K562 (cell line): ENCODE measurements at regions not wholly inside any gene's neighbourhood (a gene's known extent, or its start where the extent isn't known, plus 50 kb on each side); places are given as distances from the start of the nearest gene placed in this dataset.
A peak's percentile ranks its signal among the peaks of the same experiment; 100 is the strongest.

Experiments
- ATAC-seq: fragments of 200-7000 bp; cut with Tn5 transposase; 3 replicates; pipeline ENCODE4 v1.9.1; 2020; ENCODE audit warnings: moderate library complexity
- BruUV-seq: library from RNA; stranded (reverse); fragments of 400-500 nt; replicated peaks from 2 replicates; lab custom pipeline; 2021; lab: Mats Ljungman, UMichigan
- CTCF ChIA-PET: fragments of 300-600 bp; formaldehyde crosslinking; extraction: SDS; loops from one replicate; lab custom pipeline; 2021; ENCODE audit warnings: low intra/inter-chr PET ratio; lab: Yijun Ruan, JAX
- POLR2A ChIA-PET: fragments of 300-600, 350-650 bp; sonication (Branson Sonifier 250); formaldehyde crosslinking; extraction: SDS; loops from one replicate; lab custom pipeline; 2021; ENCODE audit warnings: antibody characterized with exemption, inconsistent platforms; lab: Yijun Ruan, JAX
- DNase-seq, 4 experiments: peaks; one replicate each; pipeline versions ENCODE4 v3.0.0 to v3.0.0-alpha.2; 2011 to 2018; ENCODE audit warnings: low spot score in 3 of 4, mixed read lengths in 3 of 4; ENCODE audit errors: extremely low read depth in 1 of 4
- FAIRE-seq: peaks from 2 replicates; lab custom pipeline; 2011; peaks lifted over from hg19 to GRCh38; lab: Jason Lieb, UNC
- H2AFZ ChIP-seq: 2 replicates; pipeline ENCODE4 v1.6.0; 2011; ENCODE audit warnings: low read depth, low read length, control low read depth, inconsistent platforms
- H3K27ac ChIP-seq: fragments of 200-600 bp; 3 replicates; pipeline ENCODE4 v1.8.0; 2011; ENCODE audit warnings: low read depth, mild to moderate bottlenecking, control low read depth, inconsistent platforms, low read length, moderate library complexity, mixed read lengths; ENCODE audit errors: extremely low read depth
- H3K27me3 ChIP-seq, 2 experiments: fragments of 300-600 bp in 1 of 2; 2 replicates in 1 of 2; 3 replicates in 1 of 2; pipeline versions ENCODE4 v1.6.0 to v1.8.0; 2011; ENCODE audit warnings: inconsistent platforms in 2 of 2, low read length in 2 of 2, mild to moderate bottlenecking in 1 of 2, mixed read lengths in 1 of 2, moderate library complexity in 1 of 2; ENCODE audit not compliant: control insufficient read depth in 2 of 2, insufficient read depth in 2 of 2
- H3K36me3 ChIP-seq: fragments of 300-600 bp; 3 replicates; pipeline ENCODE4 v1.8.0; 2011; ENCODE audit warnings: mild to moderate bottlenecking, low read length, inconsistent platforms; ENCODE audit not compliant: control insufficient read depth, insufficient read depth
- H3K4me1 ChIP-seq, 2 experiments: fragments of 200-600 bp in 1 of 2; replicated peaks in 1 of 2; 2 replicates in 1 of 2; 3 replicates in 1 of 2; pipeline versions ENCODE4 v1.5.1 to v1.8.0; 2011; ENCODE audit warnings: inconsistent platforms in 2 of 2, low read length in 2 of 2, mild to moderate bottlenecking in 1 of 2, mixed read lengths in 1 of 2, moderate library complexity in 1 of 2; ENCODE audit not compliant: control insufficient read depth in 2 of 2, insufficient read depth in 2 of 2
- H3K4me2 ChIP-seq: 2 replicates; pipeline ENCODE4 v1.6.1; 2011; ENCODE audit warnings: low read length, control low read depth, inconsistent platforms, mixed read lengths; ENCODE audit not compliant: insufficient read depth
- H3K4me3 ChIP-seq: fragments of 200-600 bp; sonication (generic), shearing (Covaris generic); 2 replicates; pipeline ENCODE4 v1.5.1; 2016; ENCODE audit warnings: control low read depth, inconsistent platforms
- H3K79me2 ChIP-seq: fragments of 200-600 bp; 3 replicates; pipeline ENCODE4 v1.8.0; 2011; ENCODE audit warnings: low read length, inconsistent platforms; ENCODE audit not compliant: control insufficient read depth, insufficient read depth
- H3K9ac ChIP-seq, 2 experiments: 2 replicates each; pipeline versions ENCODE4 v1.6.0 to v1.6.1; 2011; ENCODE audit warnings: low read depth in 2 of 2, low read length in 2 of 2, control low read depth in 1 of 2, inconsistent platforms in 1 of 2, mild to moderate bottlenecking in 1 of 2, mixed read lengths in 1 of 2; ENCODE audit not compliant: insufficient read depth in 1 of 2
- H3K9me1 ChIP-seq: one replicate; pipeline ENCODE4 v1.6.0; 2011; ENCODE audit warnings: inconsistent platforms, mild to moderate bottlenecking, low read length, moderate library complexity; ENCODE audit not compliant: control insufficient read depth, insufficient read depth
- H3K9me3 ChIP-seq: replicated peaks from 2 replicates; pipeline ENCODE4 v1.5.1; 2011; ENCODE audit warnings: low read depth, low read length, inconsistent platforms; ENCODE audit not compliant: control insufficient read depth, insufficient read depth
- H4K20me1 ChIP-seq: replicated peaks from 2 replicates; pipeline ENCODE4 v1.6.1; 2011; ENCODE audit warnings: low read length, inconsistent platforms, mixed read lengths; ENCODE audit not compliant: control insufficient read depth, insufficient read depth
- EHMT2 ChIP-seq: fragments of 450-650 bp; IDR thresholded peaks from 2 replicates; pipeline ENCODE4 v1.6.1; 2018; ENCODE audit warnings: antibody characterized with exemption
- MCM3 ChIP-seq: fragments of 450-650 bp; IDR thresholded peaks from 2 replicates; pipeline ENCODE4 v1.6.1; 2016
- MEF2D ChIP-seq: conservative IDR thresholded peaks from 2 replicates; pipeline ENCODE4 v1.6.1; 2016; ENCODE audit warnings: low read depth, missing genetic modification characterization, missing compliant biosample characterization
- RBM15 ChIP-seq: fragments of 200-400 bp; formaldehyde crosslinking; IDR thresholded peaks from 2 replicates; pipeline ENCODE4 v1.6.1; 2018; ENCODE audit warnings: mild to moderate bottlenecking, low read length, moderate library complexity; ENCODE audit not compliant: insufficient read depth
- SMARCB1 ChIP-seq: IDR thresholded peaks from 2 replicates; pipeline ENCODE4 v1.6.1; 2011; ENCODE audit warnings: improper control_type of control experiment, low read depth; ENCODE audit not compliant: insufficient read length
- TEAD2 ChIP-seq: fragments of 450-650 bp; IDR thresholded peaks from 2 replicates; pipeline ENCODE4 v1.6.1; 2016; ENCODE audit warnings: missing genetic modification characterization, control low read depth, missing compliant biosample characterization
- WGBS: fragments of 100-300 bp; shearing (Covaris generic); methylation state at CpG from one replicate; pipeline ENCODE4 v1.1.6; 2016; ENCODE audit warnings: low coverage, mixed read lengths; ENCODE audit not compliant: insufficient coverage; ENCODE audit errors: missing lambda C conversion rate; 5-methylcytosine and 5-hydroxymethylcytosine counted together
- in situ Hi-C: fragments of 300-500 bp; cut with MboI; formaldehyde crosslinking; loops from 4 replicates; pipeline ENCODE4 v1.15.0; 2018; ENCODE audit warnings: inconsistent platforms, mixed read lengths
- intact Hi-C: fragments of 100-400 bp; cut with micrococcal nuclease; formaldehyde crosslinking; loops from 2 replicates; pipeline ENCODE4 v1.14.2; 2022

DNA sequence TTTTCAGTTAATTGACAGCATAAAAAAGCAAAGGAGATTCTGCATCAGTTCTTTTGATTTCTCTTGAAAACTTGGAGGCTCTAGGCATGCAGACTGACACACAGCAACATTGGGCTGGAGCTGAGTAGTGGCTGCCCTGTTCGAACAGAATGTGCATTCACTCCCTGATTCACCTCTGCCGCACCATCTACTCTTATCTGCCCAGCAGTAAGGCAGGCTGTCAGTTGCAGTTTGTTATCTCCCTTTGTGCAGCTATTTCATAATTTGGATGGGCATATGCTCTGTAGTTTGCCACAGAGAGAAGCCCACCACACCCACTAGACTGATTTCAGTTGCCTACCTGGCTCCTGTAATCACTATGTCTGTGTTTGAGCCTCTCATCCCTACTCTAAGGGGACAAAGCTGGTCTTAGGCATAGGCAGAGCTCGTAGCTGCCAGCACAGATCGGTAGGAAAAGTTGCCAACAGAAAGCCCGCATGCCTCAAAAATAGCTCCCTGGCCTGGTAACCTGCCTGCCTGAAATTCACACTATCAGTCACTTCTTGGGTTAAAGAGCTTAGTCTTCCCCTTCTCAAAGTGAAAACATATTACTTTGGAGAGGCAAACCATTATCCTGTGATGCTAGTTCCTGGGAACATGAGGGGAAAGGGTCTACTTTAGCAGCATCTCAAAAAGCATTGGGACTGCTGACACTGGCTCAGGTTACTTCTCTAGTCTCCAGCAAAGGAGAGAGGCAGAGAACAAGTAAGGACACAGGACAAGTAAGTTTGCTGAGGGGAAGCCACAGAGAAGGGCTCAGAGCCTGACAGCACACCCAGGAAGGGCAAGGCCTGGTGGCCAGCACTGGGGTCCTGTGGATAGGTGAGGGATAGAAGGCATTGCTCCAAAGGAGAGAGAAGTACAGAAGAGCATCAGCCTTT lies 75.9 kb upstream of the TMEM164 start (continued):
- TF ChIP-seq RBM15 (no peak), SMARCB1 (no peak)

GRCh38 chrX:109927663-109928273 lies 75.1 kb upstream of the TMEM164 start:
- Histone ChIP-seq H3K36me3 (no peaks in the 10 kb centered on the region), H4K20me1 (no peaks in the 10 kb centered on the region), H3K27me3 (no peaks in the 10 kb centered on the region), H3K4me2 (no peak overlapping the region), H3K79me2 (no peaks in the 10 kb centered on the region), H3K4me3 (no peak overlapping the region), H3K9me1 (no peaks in the 10 kb centered on the region), H3K9me3 (no peaks in the 10 kb centered on the region; the same call in 1 of the 2 replicates), H3K4me1 (peaks cover 0 to 18% of the 10 kb centered on the region in 2 experiments; a peak in 3 of 5 replicates), H3K27ac (no peak overlapping the region), H2AFZ (peak overlapping the region; percentile 68; the same call in 1 of the 2 replicates), H3K9ac (no peak overlapping the region)
- ATAC-seq: peak; percentile 37
- 71% methylated on average over 4 of the region's 4 CpGs for WGBS
- BruUV-seq: no TSS peak
- no peak for FAIRE-seq
- intact Hi-C loops (no loop called here), in situ Hi-C loops (no loop called here)
- ChIA-PET POLR2A (interaction anchor here (0.6 to 1.0 kb wide), 2 partner anchors 48 to 76 kb away, joined by 3 read pairs; no protein-coding TSS in a partner anchor), CTCF (no interaction called here)
- DNase-seq: no peak
- no peak for TF ChIP-seq TEAD2
- TF ChIP-seq EHMT2: no peak
- no peak for TF ChIP-seq MCM3
- no peak for TF ChIP-seq MEF2D (tag)
